SJSA1 (cell line): ENCODE measurements at regions not wholly inside any gene's neighbourhood (a gene's known extent, or its start where the extent isn't known, plus 50 kb on each side); places are given as distances from the start of the nearest gene placed in this dataset.
A peak's percentile ranks its signal among the peaks of the same experiment; 100 is the strongest.
"Not testable (repeated sequence)": the region's sequence is repeated elsewhere in the genome, so short reads cannot be mapped to it uniquely, and the experiment has no call there.

Experiments
- DNase-seq, 2 experiments: peaks; one replicate each; pipeline ENCODE4 v3.0.0-alpha.2; 2015 to 2020; ENCODE audit warnings: low spot score in 2 of 2, low read depth in 1 of 2
- H3K27ac ChIP-seq: fragments of 250-450 bp; sonication (Bioruptor Pico); 2 replicates; pipeline ENCODE4 v1.5.1; 2020; ENCODE audit warnings: mild to moderate bottlenecking, moderate library complexity
- H3K27me3 ChIP-seq: fragments of 250-450 bp; sonication (Bioruptor Pico); replicated peaks from 2 replicates; pipeline ENCODE4 v1.5.1; 2020; ENCODE audit warnings: mild to moderate bottlenecking, moderate library complexity
- H3K36me3 ChIP-seq: fragments of 250-450 bp; sonication (Bioruptor Pico); 2 replicates; pipeline ENCODE4 v1.5.1; 2020; ENCODE audit warnings: mild to moderate bottlenecking
- H3K4me1 ChIP-seq: fragments of 250-450 bp; sonication (Bioruptor Pico); replicated peaks from 2 replicates; pipeline ENCODE4 v1.6.1; 2021; ENCODE audit warnings: mild to moderate bottlenecking
- H3K4me3 ChIP-seq: fragments of 250-450 bp; sonication (Bioruptor Pico); 2 replicates; pipeline ENCODE4 v1.5.1; 2020; ENCODE audit warnings: mild to moderate bottlenecking
- H3K9me3 ChIP-seq: fragments of 250-450 bp; sonication (Bioruptor Pico); replicated peaks from 2 replicates; pipeline ENCODE4 v1.5.1; 2020; ENCODE audit warnings: mild to moderate bottlenecking

GRCh38 chr1:53392460-53392859 lies 64.6 kb upstream of the LRP8 start:
- no peaks in the 10 kb centered on the region; the same call in 1 of the 2 replicates for H3K27me3 ChIP-seq
- DNase-seq: no peak
- H3K36me3 ChIP-seq: no peaks in the 10 kb centered on the region
- no peaks in the 10 kb centered on the region for H3K4me1 ChIP-seq
- no peak overlapping the region for H3K4me3 ChIP-seq
- no peak overlapping the region for H3K27ac ChIP-seq
- no peaks in the 10 kb centered on the region for H3K9me3 ChIP-seq

DNA sequence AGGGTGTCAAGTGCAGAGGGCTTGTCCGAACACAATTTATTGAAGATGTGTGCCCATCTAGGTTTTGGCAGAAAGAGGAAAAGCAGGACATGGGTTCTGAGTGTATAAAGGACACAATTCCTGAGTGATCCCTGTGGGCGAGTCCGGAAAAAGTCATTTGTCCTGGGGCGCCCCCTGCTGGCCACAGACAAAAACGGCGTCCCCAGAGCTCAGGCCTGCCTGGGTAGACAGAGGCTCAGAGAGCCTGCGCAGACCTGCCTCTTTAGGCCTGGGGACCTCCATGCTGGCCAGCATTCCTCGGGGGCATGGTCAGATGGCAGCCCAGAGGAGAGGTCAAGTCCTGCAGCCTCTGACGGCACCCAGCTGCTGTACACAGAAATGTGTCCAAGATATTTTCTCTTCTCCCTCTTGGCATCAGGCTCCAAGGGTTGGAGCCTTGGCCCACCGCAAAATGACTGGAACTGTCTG lies 65.5 kb upstream of the LRP8 start:
- Histone ChIP-seq H3K27ac (no peak overlapping the region), H3K4me1 (no peaks in the 10 kb centered on the region), H3K4me3 (no peak overlapping the region), H3K36me3 (no peaks in the 10 kb centered on the region), H3K27me3 (no peaks in the 10 kb centered on the region), H3K9me3 (no peaks in the 10 kb centered on the region)
- peak; percentile 57 to 71 for DNase-seq

DNA sequence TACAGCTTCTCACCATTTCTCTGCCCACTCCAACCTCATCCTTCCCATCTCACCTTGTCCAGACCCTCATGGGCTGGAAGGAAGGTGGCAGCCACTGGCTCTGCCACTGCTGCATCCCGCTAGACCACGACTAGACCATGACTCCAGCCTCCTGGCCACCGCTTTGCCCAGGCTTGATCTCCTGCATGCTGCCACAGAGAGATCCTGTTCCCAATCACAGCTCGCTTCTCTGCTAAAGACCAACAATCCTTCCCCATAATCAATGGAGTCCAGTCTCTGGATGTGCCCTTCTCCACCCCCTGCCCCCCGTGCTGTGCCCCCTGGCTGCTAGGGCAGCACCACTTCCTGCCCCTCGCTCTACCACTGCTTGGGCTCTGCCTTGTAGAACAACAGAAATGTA lies 64.9 kb upstream of the DMRTB1 start:
- Histone ChIP-seq H3K9me3 (no peaks in the 10 kb centered on the region), H3K4me3 (no peak overlapping the region), H3K36me3 (no peaks in the 10 kb centered on the region), H3K4me1 (no peaks in the 10 kb centered on the region), H3K27ac (no peak overlapping the region), H3K27me3 (no peaks in the 10 kb centered on the region)
- no peak for DNase-seq

DNA sequence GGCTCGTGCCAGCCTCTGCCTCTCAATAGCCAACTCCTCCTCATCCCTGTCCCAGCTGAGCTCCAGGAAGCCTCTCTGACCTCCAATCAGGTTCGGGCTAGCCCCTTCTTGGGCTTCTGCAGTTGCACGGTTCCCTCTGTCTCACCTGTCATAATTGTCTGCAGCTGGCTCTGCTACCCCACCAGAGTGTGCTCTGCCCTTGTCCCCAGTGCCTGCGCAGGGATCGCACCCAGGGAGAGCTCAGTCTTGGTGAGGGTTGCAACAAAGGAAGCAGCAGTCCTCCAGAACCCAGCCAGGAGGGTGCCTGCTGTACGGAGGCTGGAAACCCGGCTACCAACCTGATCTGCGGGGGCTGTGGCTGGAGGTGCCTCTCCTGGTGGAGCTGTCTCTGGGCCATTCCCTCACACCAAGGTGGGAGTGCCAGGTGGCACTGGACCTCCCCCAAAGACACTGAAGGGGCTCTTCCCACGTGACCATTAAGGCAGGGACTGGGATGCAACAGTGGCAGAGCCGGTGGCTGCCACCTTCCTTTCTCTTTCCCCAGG lies 63.5 kb upstream of the DMRTB1 start:
- Histone ChIP-seq H3K27me3 (no peaks in the 10 kb centered on the region), H3K36me3 (no peaks in the 10 kb centered on the region), H3K4me1 (no peaks in the 10 kb centered on the region), H3K9me3 (no peaks in the 10 kb centered on the region), H3K4me3 (no peak overlapping the region), H3K27ac (no peak overlapping the region)
- no peak for DNase-seq

- H3K27me3 ChIP-seq: no peaks in the 10 kb centered on the region
- no peak overlapping the region for H3K27ac ChIP-seq
- DNase-seq: no peak
- no peaks in the 10 kb centered on the region for H3K9me3 ChIP-seq
- no peaks in the 10 kb centered on the region for H3K4me1 ChIP-seq
- H3K4me3 ChIP-seq: no peak overlapping the region
- no peaks in the 10 kb centered on the region for H3K36me3 ChIP-seq
Measured at GRCh38 chr1:53396573-53397268, 62.5 kb upstream of the DMRTB1 start.

DNA sequence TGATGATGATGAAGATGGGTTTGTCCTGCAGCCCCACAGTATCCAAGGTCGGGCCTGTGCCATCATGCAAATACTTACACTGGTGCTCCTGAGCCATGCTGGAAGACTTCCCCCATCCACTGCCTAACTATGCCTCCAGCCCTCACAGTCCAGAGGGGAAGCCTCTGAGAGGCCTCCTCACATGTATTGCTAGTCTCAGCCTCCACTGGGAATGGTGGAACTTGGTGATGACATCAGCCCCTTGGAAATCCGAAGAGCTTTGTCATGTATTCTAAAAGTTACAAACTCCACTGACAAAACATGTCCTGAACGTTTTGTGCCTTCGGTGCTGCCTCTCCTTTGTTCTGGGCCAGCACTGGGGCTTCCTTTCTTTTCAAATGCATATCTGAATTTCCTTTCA lies 61.1 kb upstream of the DMRTB1 start:
- no peak overlapping the region for H3K27ac ChIP-seq
- no peak overlapping the region for H3K4me3 ChIP-seq
- peak in 1 of 2 experiments; percentile 13 for DNase-seq
- no peaks in the 10 kb centered on the region for H3K9me3 ChIP-seq
- H3K27me3 ChIP-seq: no peaks in the 10 kb centered on the region
- H3K4me1 ChIP-seq: no peaks in the 10 kb centered on the region
- no peaks in the 10 kb centered on the region for H3K36me3 ChIP-seq

- no peaks in the 10 kb centered on the region for H3K27me3 ChIP-seq
- H3K9me3 ChIP-seq: no peaks in the 10 kb centered on the region
- no peak overlapping the region for H3K27ac ChIP-seq
- no peaks in the 10 kb centered on the region for H3K4me1 ChIP-seq
- peak in 1 of 2 experiments; percentile 31 for DNase-seq
- H3K4me3 ChIP-seq: no peak overlapping the region
- no peaks in the 10 kb centered on the region for H3K36me3 ChIP-seq
Measured at GRCh38 chr1:53398576-53399365, 60.4 kb upstream of the DMRTB1 start.

- H3K27me3 ChIP-seq, H3K36me3 ChIP-seq, H3K4me3 ChIP-seq, H3K9me3 ChIP-seq, H3K27ac ChIP-seq, H3K4me1 ChIP-seq: not testable (repeated sequence)
- DNase-seq: peak in 1 of 2 experiments; percentile 26
Measured at GRCh38 chr1:53399370-53400133, 59.6 kb upstream of the DMRTB1 start.

- H3K4me1 ChIP-seq: no peaks in the 10 kb centered on the region
- no peaks in the 10 kb centered on the region for H3K36me3 ChIP-seq
- H3K27me3 ChIP-seq: peaks cover 11% of the 10 kb centered on the region
- DNase-seq: peak in 1 of 2 experiments; percentile 16
- no peak overlapping the region for H3K27ac ChIP-seq
- H3K9me3 ChIP-seq: no peaks in the 10 kb centered on the region
- H3K4me3 ChIP-seq: no peak overlapping the region
Measured at GRCh38 chr1:53400761-53401674, 58.2 kb upstream of the DMRTB1 start.

DNA sequence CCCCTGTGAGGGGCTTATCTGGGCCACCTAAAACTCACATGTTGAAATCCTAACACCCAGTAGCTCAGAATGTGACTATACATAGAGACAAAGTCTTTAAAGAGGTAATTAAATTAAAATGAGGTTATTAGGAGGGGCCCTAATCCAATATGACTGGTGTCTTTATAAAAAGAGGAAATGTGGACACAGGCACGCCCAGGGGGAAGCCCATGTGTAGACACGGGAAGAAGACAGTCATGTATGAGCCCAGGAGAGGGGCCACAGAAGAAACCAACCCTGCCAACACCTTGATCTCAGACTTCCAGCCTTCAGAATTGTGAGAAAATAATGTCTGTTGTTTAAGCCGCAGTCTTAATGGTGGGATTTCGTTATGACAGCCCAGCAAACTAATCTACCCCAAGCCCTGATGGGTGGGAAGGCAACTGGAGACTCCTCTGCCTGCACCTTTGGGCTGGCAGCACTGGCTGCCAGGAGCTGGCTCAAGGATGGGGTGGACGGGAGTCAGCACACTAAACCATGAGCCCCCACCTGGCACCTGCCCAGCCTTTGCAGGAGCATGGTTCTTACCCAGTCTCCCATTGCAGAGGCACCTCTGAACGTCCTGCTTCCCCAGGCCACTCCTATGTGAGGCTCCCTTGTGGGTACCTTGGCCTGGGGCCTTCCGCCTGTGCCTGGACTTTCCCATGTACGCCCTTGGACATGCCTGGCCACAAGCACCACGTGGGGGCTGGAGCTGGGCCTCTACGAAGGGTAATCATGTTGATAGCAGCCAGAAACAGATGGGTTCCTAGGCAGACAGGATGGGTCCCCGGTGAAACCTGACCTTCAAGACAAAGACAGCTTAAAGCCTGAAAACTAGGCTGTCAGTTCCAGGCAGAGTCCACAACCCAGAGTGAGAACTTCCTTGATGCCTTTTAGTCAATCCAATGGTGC lies 57.1 kb upstream of the DMRTB1 start:
- DNase-seq: peak in 1 of 2 experiments; percentile 36
- no peak overlapping the region for H3K4me3 ChIP-seq
- H3K27ac ChIP-seq: no peak overlapping the region
- H3K27me3 ChIP-seq: peaks cover 11% of the 10 kb centered on the region
- H3K36me3 ChIP-seq: no peaks in the 10 kb centered on the region
- no peaks in the 10 kb centered on the region for H3K4me1 ChIP-seq
- H3K9me3 ChIP-seq: no peaks in the 10 kb centered on the region

DNA sequence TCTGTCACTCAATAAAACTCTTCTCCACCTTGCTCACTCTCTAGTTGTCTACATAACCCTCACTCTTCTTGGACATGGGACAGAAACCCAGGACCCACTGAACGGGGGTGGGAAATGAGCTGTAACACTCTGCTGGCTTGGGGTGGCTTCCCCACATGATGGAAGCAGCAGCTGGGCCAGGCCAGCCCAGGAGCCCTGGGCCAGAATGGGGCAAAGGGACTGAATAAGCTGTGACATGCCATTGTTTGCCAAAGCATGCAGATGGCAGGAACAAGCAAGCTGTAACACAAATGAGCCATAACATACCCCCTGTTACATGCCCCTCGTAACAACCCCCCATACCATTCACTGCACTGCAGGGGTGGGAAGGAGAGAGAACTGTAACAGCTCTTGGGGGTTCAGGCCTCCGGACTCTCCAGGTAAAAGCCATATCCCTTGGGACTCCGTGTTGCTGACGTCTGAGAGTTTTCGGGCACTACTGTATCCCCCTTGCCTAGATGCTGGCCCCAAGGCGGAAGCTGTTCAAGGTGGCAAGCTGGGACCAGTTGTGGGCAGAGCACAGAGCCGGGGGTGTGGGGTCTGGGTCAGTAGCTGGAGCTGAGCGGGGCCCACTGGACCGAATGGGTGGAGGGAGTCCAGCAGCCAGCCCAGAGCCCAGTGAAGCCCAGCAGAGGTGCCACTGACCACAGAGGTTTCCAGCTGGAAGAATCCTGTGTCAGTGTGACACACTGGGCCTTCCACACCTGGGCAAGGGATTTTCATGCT lies 56.1 kb upstream of the DMRTB1 start:
- no peak overlapping the region for H3K27ac ChIP-seq
- DNase-seq: peak in 1 of 2 experiments; percentile 28
- no peak overlapping the region for H3K4me3 ChIP-seq
- H3K36me3 ChIP-seq: no peaks in the 10 kb centered on the region
- peaks cover 2% of the 10 kb centered on the region; the same call in 1 of the 2 replicates for H3K4me1 ChIP-seq
- H3K27me3 ChIP-seq: peaks cover 11% of the 10 kb centered on the region
- H3K9me3 ChIP-seq: no peaks in the 10 kb centered on the region
